Fibroblast of lung (primary cell): ENCODE measurements at regions not wholly inside any gene's neighbourhood (a gene's known extent, or its start where the extent isn't known, plus 50 kb on each side); places are given as distances from the start of the nearest gene placed in this dataset.

Experiments
- DNase-seq, 2 donors: peaks; one replicate each; pipeline versions ENCODE4 v3.0.0 to v3.0.0-alpha.2; 2010; ENCODE audit warnings: low read depth in 2 of 2
- H2AFZ ChIP-seq: 2 replicates; pipeline ENCODE4 v1.5.1; 2012; ENCODE audit warnings: low read length, control low read depth, inconsistent platforms
- H3K27ac ChIP-seq: 2 replicates; pipeline ENCODE4 v1.5.1; 2011; ENCODE audit warnings: low read length, control low read depth; ENCODE audit not compliant: insufficient read depth
- H3K27me3 ChIP-seq: 2 replicates; pipeline ENCODE4 v1.5.1; 2011; ENCODE audit warnings: mild to moderate bottlenecking, low read length; ENCODE audit not compliant: control insufficient read depth, insufficient read depth
- H3K36me3 ChIP-seq: 2 replicates; pipeline ENCODE4 v1.5.1; 2011; ENCODE audit warnings: low read length; ENCODE audit not compliant: control insufficient read depth, insufficient read depth
- H3K4me1 ChIP-seq: 2 replicates; pipeline ENCODE4 v1.5.1; 2011; ENCODE audit warnings: low read length; ENCODE audit not compliant: control insufficient read depth, insufficient read depth; ENCODE audit errors: extremely low read depth
- H3K4me2 ChIP-seq: 2 replicates; pipeline ENCODE4 v1.5.1; 2011; ENCODE audit warnings: low read length, control low read depth; ENCODE audit not compliant: insufficient read depth; ENCODE audit errors: extremely low read depth
- H3K4me3 ChIP-seq, 4 experiments: fragments of 200-600 bp in 1 of 4; sonication (generic) in 1 of 4; replicated peaks in 1 of 4; 2 replicates each; pipeline ENCODE4 v1.5.1; 2011 to 2016; ENCODE audit warnings: low read length in 4 of 4, low read depth in 3 of 4, mild to moderate bottlenecking in 3 of 4, control low read depth in 2 of 4, inconsistent platforms in 1 of 4, mixed read lengths in 1 of 4; ENCODE audit not compliant: insufficient read depth in 1 of 4; ENCODE audit errors: control extremely low read depth in 1 of 4
- H3K79me2 ChIP-seq: 2 replicates; pipeline ENCODE4 v1.5.1; 2012; ENCODE audit warnings: mild to moderate bottlenecking, low read length, inconsistent platforms; ENCODE audit not compliant: control insufficient read depth, insufficient read depth
- H3K9ac ChIP-seq: 2 replicates; pipeline ENCODE4 v1.5.1; 2011; ENCODE audit warnings: mild to moderate bottlenecking, low read length, control low read depth; ENCODE audit not compliant: insufficient read depth
- H3K9me3 ChIP-seq: 2 replicates; pipeline ENCODE4 v1.5.1; 2012; ENCODE audit warnings: low read depth, low read length; ENCODE audit not compliant: control insufficient read depth, insufficient read depth
- H4K20me1 ChIP-seq: 2 replicates; pipeline ENCODE4 v1.5.1; 2011; ENCODE audit warnings: low read length; ENCODE audit not compliant: control insufficient read depth, insufficient read depth; ENCODE audit errors: extremely low read depth
- EZH2 ChIP-seq: IDR thresholded peaks from 2 replicates; pipeline ENCODE4 v1.5.1; 2012; ENCODE audit warnings: low read length, control low read depth, mild to moderate bottlenecking; ENCODE audit errors: missing control alignments
- TF ChIP-seq, protein P1 (sequence below), 2 donors: IDR thresholded peaks in 1 of 2; conservative IDR thresholded peaks in 1 of 2; 1 replicate in 1 of 2; 2 replicates in 1 of 2; pipeline ENCODE4 v1.5.1; 2011 to 2012; ENCODE audit warnings: low read length in 2 of 2, control low read depth in 1 of 2, inconsistent platforms in 1 of 2, low read depth in 1 of 2, mild to moderate bottlenecking in 1 of 2

DNA sequence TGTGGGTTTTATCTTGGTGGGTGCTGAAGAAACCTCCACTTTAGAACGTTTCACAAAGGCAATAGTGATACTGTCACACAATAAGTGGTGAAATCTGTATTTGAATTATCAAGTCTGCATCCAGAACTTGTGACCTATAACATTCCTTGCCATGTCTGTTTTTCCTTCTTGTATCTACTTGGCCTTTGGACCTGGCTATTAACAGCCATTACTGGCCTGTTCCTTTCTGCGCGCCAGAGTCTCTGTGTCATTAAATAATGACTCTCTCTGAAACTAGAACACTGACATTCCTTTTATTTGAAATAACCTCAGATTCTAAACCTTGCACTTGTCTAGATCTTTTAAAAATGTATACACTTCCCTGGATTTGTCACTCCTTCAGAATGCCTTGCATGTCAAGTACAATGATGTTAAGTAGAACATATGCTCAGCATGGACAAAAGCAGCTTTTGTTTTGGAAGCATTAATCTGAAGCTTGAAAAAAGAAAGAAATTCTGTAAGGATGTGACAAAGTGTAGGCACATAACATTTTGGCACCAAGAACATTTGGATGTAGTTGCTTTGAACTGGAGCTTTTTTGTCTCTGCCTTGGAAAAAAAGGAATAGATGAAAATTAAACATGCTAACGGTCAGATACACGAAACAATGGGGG, 95.5 kb upstream of the RPL10L start:
- H3K4me1 ChIP-seq, result no peaks in the 10 kb centered on the region

DNA sequence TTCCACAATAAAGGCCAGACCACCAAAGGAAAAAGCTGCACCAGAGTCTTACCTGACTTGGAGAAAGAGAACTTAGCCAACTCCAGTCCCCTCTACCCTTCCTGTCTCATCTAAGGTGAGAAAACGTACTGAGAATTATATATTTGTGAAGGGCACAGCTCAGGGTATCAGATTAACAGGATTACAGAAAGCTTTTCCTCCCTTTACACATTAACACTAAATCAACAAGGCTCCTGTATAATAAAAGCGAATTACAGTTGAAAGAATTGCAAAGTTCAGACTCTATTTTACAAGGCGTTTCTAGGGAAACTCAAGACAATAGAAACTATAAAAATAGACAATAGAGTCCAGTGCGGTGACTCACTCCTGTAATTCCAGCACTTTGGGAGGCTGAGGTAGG, 82.7 kb upstream of the RPL10L start:
- Histone ChIP-seq H3K36me3 (no peaks in the 10 kb centered on the region), H3K9ac (no peak overlapping the region), H3K27me3 (no peaks in the 10 kb centered on the region), H2AFZ (no peak overlapping the region), H3K4me2 (no peak overlapping the region), H3K4me1 (no peaks in the 10 kb centered on the region), H3K4me3 (no peak overlapping the region), H3K79me2 (no peaks in the 10 kb centered on the region), H3K27ac (no peak overlapping the region), H4K20me1 (no peaks in the 10 kb centered on the region), H3K9me3 (no peaks in the 10 kb centered on the region)
- TF ChIP-seq EZH2, result no peak
- no peak for DNase-seq

More for the DNA sequence above, 95.5 kb upstream of the RPL10L start:
- Histone ChIP-seq H3K79me2 (no peaks in the 10 kb centered on the region), H2AFZ (no peak overlapping the region), H3K9ac (no peak overlapping the region), H3K27ac (no peak overlapping the region), H4K20me1 (no peaks in the 10 kb centered on the region), H3K27me3 (no peaks in the 10 kb centered on the region), H3K4me3 (no peak overlapping the region), H3K36me3 (no peaks in the 10 kb centered on the region), H3K4me2 (no peak overlapping the region), H3K9me3 (no peaks in the 10 kb centered on the region)
- TF ChIP-seq, protein P1, sequence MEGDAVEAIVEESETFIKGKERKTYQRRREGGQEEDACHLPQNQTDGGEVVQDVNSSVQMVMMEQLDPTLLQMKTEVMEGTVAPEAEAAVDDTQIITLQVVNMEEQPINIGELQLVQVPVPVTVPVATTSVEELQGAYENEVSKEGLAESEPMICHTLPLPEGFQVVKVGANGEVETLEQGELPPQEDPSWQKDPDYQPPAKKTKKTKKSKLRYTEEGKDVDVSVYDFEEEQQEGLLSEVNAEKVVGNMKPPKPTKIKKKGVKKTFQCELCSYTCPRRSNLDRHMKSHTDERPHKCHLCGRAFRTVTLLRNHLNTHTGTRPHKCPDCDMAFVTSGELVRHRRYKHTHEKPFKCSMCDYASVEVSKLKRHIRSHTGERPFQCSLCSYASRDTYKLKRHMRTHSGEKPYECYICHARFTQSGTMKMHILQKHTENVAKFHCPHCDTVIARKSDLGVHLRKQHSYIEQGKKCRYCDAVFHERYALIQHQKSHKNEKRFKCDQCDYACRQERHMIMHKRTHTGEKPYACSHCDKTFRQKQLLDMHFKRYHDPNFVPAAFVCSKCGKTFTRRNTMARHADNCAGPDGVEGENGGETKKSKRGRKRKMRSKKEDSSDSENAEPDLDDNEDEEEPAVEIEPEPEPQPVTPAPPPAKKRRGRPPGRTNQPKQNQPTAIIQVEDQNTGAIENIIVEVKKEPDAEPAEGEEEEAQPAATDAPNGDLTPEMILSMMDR (conservative IDR thresholded peaks at IDR 0.05 in 1 of 2, IDR thresholded peaks at IDR 0.05 in 1 of 2; ENCODE audit: low read depth in 1 of 2, low read length in 2 of 2), result no peak
- TF ChIP-seq EZH2, result no peak
- DNase-seq, result peak in 1 of 2 donors; percentile 0

DNA sequence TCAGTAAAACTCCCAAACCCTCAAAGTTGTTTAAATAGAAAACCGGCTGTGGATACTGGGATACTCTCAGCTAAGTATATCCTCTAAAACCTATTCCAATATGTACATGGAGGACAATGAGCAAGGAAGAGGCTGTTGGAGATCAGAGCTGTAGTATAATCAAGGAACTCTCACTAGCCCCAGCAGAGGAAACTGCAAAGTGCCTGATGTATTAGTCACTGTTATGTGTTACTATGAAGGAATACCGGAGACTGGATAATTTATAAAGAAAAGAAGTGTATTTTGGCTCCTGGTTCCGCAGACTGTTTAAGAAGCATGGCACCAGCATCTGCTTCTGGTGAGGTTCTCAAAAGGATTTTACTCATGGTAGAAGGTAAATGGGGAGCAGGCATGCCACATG, 65.6 kb upstream of the RPL10L start:
- no peaks in the 10 kb centered on the region for H4K20me1 ChIP-seq
- H3K27ac ChIP-seq, result no peak overlapping the region
- no peaks in the 10 kb centered on the region for H3K9me3 ChIP-seq

More for the DNA sequence above, 65.6 kb upstream of the RPL10L start:
- H3K4me3 ChIP-seq, result no peak overlapping the region
- no peaks in the 10 kb centered on the region for H3K79me2 ChIP-seq
- H3K4me2 ChIP-seq, result no peak overlapping the region
- H3K4me1 ChIP-seq, result no peaks in the 10 kb centered on the region
- no peaks in the 10 kb centered on the region for H3K27me3 ChIP-seq
- TF ChIP-seq EZH2, result no peak
- TF ChIP-seq, protein P1 (conservative IDR thresholded peaks at IDR 0.05 in 1 of 2, IDR thresholded peaks at IDR 0.05 in 1 of 2; ENCODE audit: low read depth in 1 of 2, low read length in 2 of 2), result no peak
- DNase-seq, result peak in 1 of 2 donors; percentile 62
- H3K36me3 ChIP-seq, result no peaks in the 10 kb centered on the region
- H3K9ac ChIP-seq, result no peak overlapping the region
- H2AFZ ChIP-seq, result no peak overlapping the region
